H7 (cell line): ENCODE measurements at regions not wholly inside any gene's neighbourhood (a gene's known extent, or its start where the extent isn't known, plus 50 kb on each side); places are given as distances from the start of the nearest gene placed in this dataset.
"Not testable (repeated sequence)": the region's sequence is repeated elsewhere in the genome, so short reads cannot be mapped to it uniquely, and the experiment has no call there.

Experiments used
- DNase-seq: peaks from one replicate; pipeline ENCODE4 v3.0.0; 2012
- H3K27me3 ChIP-seq: 2 replicates; pipeline ENCODE4 v1.6.0; 2011; ENCODE audit warnings: mild to moderate bottlenecking, low read length; ENCODE audit not compliant: control insufficient read depth, insufficient read depth
- H3K36me3 ChIP-seq: replicated peaks from 2 replicates; pipeline ENCODE4 v1.5.1; 2011; ENCODE audit warnings: low read length; ENCODE audit not compliant: control insufficient read depth, insufficient read depth
- H3K4me3 ChIP-seq: 2 replicates; pipeline ENCODE4 v1.5.1; 2011; ENCODE audit warnings: low read depth, mild to moderate bottlenecking, control low read depth, low read length, moderate library complexity; ENCODE audit not compliant: insufficient read depth

GRCh38 chr5:100421360-100421759, 113.8 kb upstream of the FAM174A start:
- no peaks in the 10 kb centered on the region for H3K36me3 ChIP-seq
- no peaks in the 10 kb centered on the region for H3K27me3 ChIP-seq
- H3K4me3 ChIP-seq: no peak overlapping the region
- no peak for DNase-seq

GRCh38 chr5:100418231-100418630, 116.9 kb upstream of the FAM174A start:
- H3K27me3 ChIP-seq: no peaks in the 10 kb centered on the region
- H3K4me3 ChIP-seq: no peak overlapping the region
- DNase-seq: no peak
- no peaks in the 10 kb centered on the region for H3K36me3 ChIP-seq

- Histone ChIP-seq H3K4me3 (no peak overlapping the region), H3K27me3 (no peaks in the 10 kb centered on the region), H3K36me3 (no peaks in the 10 kb centered on the region)
- DNase-seq: no peak
These were observed 125.5 kb upstream of the FAM174A start for GRCh38 chr5:100409660-100410151.

- no peak overlapping the region for H3K4me3 ChIP-seq
- no peaks in the 10 kb centered on the region for H3K36me3 ChIP-seq
- no peak for DNase-seq
- no peaks in the 10 kb centered on the region for H3K27me3 ChIP-seq
These were observed 128.1 kb upstream of the FAM174A start for GRCh38 chr5:100407053-100407452.

- Histone ChIP-seq H3K27me3 (no peaks in the 10 kb centered on the region), H3K36me3 (no peaks in the 10 kb centered on the region), H3K4me3 (no peak overlapping the region)
- no peak for DNase-seq
These were observed 128.5 kb upstream of the FAM174A start for GRCh38 chr5:100406640-100407039.

GRCh38 chr5:100402071-100402470, 133.1 kb upstream of the FAM174A start:
- no peak for DNase-seq
- Histone ChIP-seq H3K4me3 (no peak overlapping the region), H3K27me3 (no peaks in the 10 kb centered on the region), H3K36me3 (no peaks in the 10 kb centered on the region)

- Histone ChIP-seq H3K36me3 (no peaks in the 10 kb centered on the region), H3K27me3 (no peaks in the 10 kb centered on the region), H3K4me3 (no peak overlapping the region)
- no peak for DNase-seq
These were observed 134.0 kb upstream of the FAM174A start for GRCh38 chr5:100401149-100401548.

- not testable (repeated sequence) for H3K27me3 ChIP-seq, DNase-seq, H3K36me3 ChIP-seq, H3K4me3 ChIP-seq
These were observed 136.4 kb upstream of the FAM174A start for GRCh38 chr5:100398815-100399214.

GRCh38 chr5:100379254-100379858, 155.8 kb upstream of the FAM174A start:
- not testable (repeated sequence) for H3K27me3 ChIP-seq, H3K4me3 ChIP-seq, DNase-seq, H3K36me3 ChIP-seq

- DNase-seq: not testable (repeated sequence)
These were observed 170.3 kb upstream of the FAM174A start for GRCh38 chr5:100364757-100365478.

GRCh38 chr5:100364343-100364742, 170.8 kb upstream of the FAM174A start:
- DNase-seq, H3K36me3 ChIP-seq, H3K27me3 ChIP-seq, H3K4me3 ChIP-seq: not testable (repeated sequence)

More at GRCh38 chr5:100364757-100365478, 170.3 kb upstream of the FAM174A start:
- H3K4me3 ChIP-seq, H3K36me3 ChIP-seq, H3K27me3 ChIP-seq: not testable (repeated sequence)

- not testable (repeated sequence) for DNase-seq, H3K36me3 ChIP-seq, H3K4me3 ChIP-seq, H3K27me3 ChIP-seq
These were observed 175.2 kb upstream of the FAM174A start for GRCh38 chr5:100359998-100360397.

GRCh38 chr5:100346269-100346668, 188.9 kb upstream of the FAM174A start:
- DNase-seq, H3K27me3 ChIP-seq, H3K4me3 ChIP-seq: not testable (repeated sequence)

GRCh38 chr5:100341485-100341884, 193.7 kb upstream of the FAM174A start:
- not testable (repeated sequence) for DNase-seq, H3K36me3 ChIP-seq, H3K4me3 ChIP-seq, H3K27me3 ChIP-seq

More at GRCh38 chr5:100346269-100346668, 188.9 kb upstream of the FAM174A start:
- not testable (repeated sequence) for H3K36me3 ChIP-seq

GRCh38 chr5:100322483-100322882, 212.7 kb upstream of the FAM174A start:
- no peaks in the 10 kb centered on the region for H3K36me3 ChIP-seq
- no peaks in the 10 kb centered on the region for H3K27me3 ChIP-seq
- no peak overlapping the region for H3K4me3 ChIP-seq
- no peak for DNase-seq
